ENCODE measurements at regions not wholly inside any gene's neighbourhood (a gene's known extent, or its start where the extent isn't known, plus 50 kb on each side); places are given as distances from the start of the nearest gene placed in this dataset.
"Not testable (repeated sequence)": the region's sequence is repeated elsewhere in the genome, so short reads cannot be mapped to it uniquely, and the experiment has no call there.

- not testable (repeated sequence) for H3K4me3 Mint-ChIP-seq; H3K27me3 Mint-ChIP-seq; H3K4me1 Mint-ChIP-seq (ENCODE audit: low read depth); H3K36me3 Mint-ChIP-seq (ENCODE audit: low read depth); H3K9me3 Mint-ChIP-seq; DNase-seq; H3K27ac Mint-ChIP-seq
Observed at GRCh38 chr13:18822655-18823639, 358.7 kb downstream of the TUBA3C start.

- not testable (repeated sequence) for H3K27me3 Mint-ChIP-seq; DNase-seq; H3K4me1 Mint-ChIP-seq (ENCODE audit: low read depth); H3K9me3 Mint-ChIP-seq; H3K4me3 Mint-ChIP-seq; H3K36me3 Mint-ChIP-seq (ENCODE audit: low read depth); H3K27ac Mint-ChIP-seq
Observed at GRCh38 chr13:18773988-18774387, 407.6 kb downstream of the TUBA3C start.

- H3K27me3 Mint-ChIP-seq; H3K27ac Mint-ChIP-seq; H3K36me3 Mint-ChIP-seq (ENCODE audit: low read depth); H3K4me3 Mint-ChIP-seq; H3K4me1 Mint-ChIP-seq (ENCODE audit: low read depth); DNase-seq; H3K9me3 Mint-ChIP-seq: not testable (repeated sequence)
Observed at GRCh38 chr13:18741696-18742095, 439.9 kb downstream of the TUBA3C start.

GRCh38 chr13:18739310-18739709, 442.3 kb downstream of the TUBA3C start:
- Mint-ChIP-seq H3K27ac (no peak overlapping the region), H3K36me3 (ENCODE audit: low read depth) (no peaks in the 10 kb centered on the region), H3K4me3 (no peak overlapping the region), H3K9me3 (peaks cover 2% of the 10 kb centered on the region), H3K27me3 (peaks cover 3% of the 10 kb centered on the region), H3K4me1 (ENCODE audit: low read depth) (no peaks in the 10 kb centered on the region)
- no peak for DNase-seq

- not testable (repeated sequence) for H3K9me3 Mint-ChIP-seq; H3K4me1 Mint-ChIP-seq (ENCODE audit: low read depth); H3K27ac Mint-ChIP-seq; DNase-seq; H3K36me3 Mint-ChIP-seq (ENCODE audit: low read depth); H3K27me3 Mint-ChIP-seq; H3K4me3 Mint-ChIP-seq
Observed at GRCh38 chr13:18738086-18738485, 443.5 kb downstream of the TUBA3C start.

GRCh38 chr13:18727138-18727537, 454.5 kb downstream of the TUBA3C start:
- H3K4me1 Mint-ChIP-seq (ENCODE audit: low read depth); H3K9me3 Mint-ChIP-seq; DNase-seq; H3K27me3 Mint-ChIP-seq; H3K4me3 Mint-ChIP-seq; H3K27ac Mint-ChIP-seq; H3K36me3 Mint-ChIP-seq (ENCODE audit: low read depth): not testable (repeated sequence)

GRCh38 chr13:18726524-18726923, 455.1 kb downstream of the TUBA3C start:
- H3K9me3 Mint-ChIP-seq; H3K4me3 Mint-ChIP-seq; DNase-seq; H3K4me1 Mint-ChIP-seq (ENCODE audit: low read depth); H3K27ac Mint-ChIP-seq; H3K27me3 Mint-ChIP-seq; H3K36me3 Mint-ChIP-seq (ENCODE audit: low read depth): not testable (repeated sequence)

- H3K9me3 Mint-ChIP-seq, H3K27ac Mint-ChIP-seq: not testable (repeated sequence)
Observed at GRCh38 chr13:18725242-18725822, 456.3 kb downstream of the TUBA3C start.

GRCh38 chr13:18714889-18715288, 466.7 kb downstream of the TUBA3C start:
- Mint-ChIP-seq H3K4me1 (ENCODE audit: low read depth) (no peaks in the 10 kb centered on the region), H3K4me3 (no peak overlapping the region), H3K27me3 (no peaks in the 10 kb centered on the region), H3K36me3 (ENCODE audit: low read depth) (no peaks in the 10 kb centered on the region), H3K9me3 (no peaks in the 10 kb centered on the region), H3K27ac (no peak overlapping the region)
- no peak for DNase-seq

More at GRCh38 chr13:18725242-18725822, 456.3 kb downstream of the TUBA3C start:
- not testable (repeated sequence) for H3K4me1 Mint-ChIP-seq (ENCODE audit: low read depth); H3K36me3 Mint-ChIP-seq (ENCODE audit: low read depth); H3K27me3 Mint-ChIP-seq; H3K4me3 Mint-ChIP-seq; DNase-seq

- not testable (repeated sequence) for H3K36me3 Mint-ChIP-seq (ENCODE audit: low read depth); H3K4me1 Mint-ChIP-seq (ENCODE audit: low read depth); H3K27ac Mint-ChIP-seq; H3K9me3 Mint-ChIP-seq; H3K27me3 Mint-ChIP-seq; DNase-seq; H3K4me3 Mint-ChIP-seq
Observed at GRCh38 chr13:18710673-18711072, 471.0 kb downstream of the TUBA3C start.

- not testable (repeated sequence) for H3K4me3 Mint-ChIP-seq; H3K27ac Mint-ChIP-seq; H3K9me3 Mint-ChIP-seq; H3K4me1 Mint-ChIP-seq (ENCODE audit: low read depth); H3K36me3 Mint-ChIP-seq (ENCODE audit: low read depth); H3K27me3 Mint-ChIP-seq; DNase-seq
Observed at GRCh38 chr13:18706538-18706937, 475.1 kb downstream of the TUBA3C start.

- not testable (repeated sequence) for H3K36me3 Mint-ChIP-seq (ENCODE audit: low read depth); H3K27me3 Mint-ChIP-seq; H3K9me3 Mint-ChIP-seq; H3K27ac Mint-ChIP-seq; H3K4me3 Mint-ChIP-seq; DNase-seq; H3K4me1 Mint-ChIP-seq (ENCODE audit: low read depth)
Observed at GRCh38 chr13:18702464-18703247, 479.0 kb downstream of the TUBA3C start.

- H3K4me1 Mint-ChIP-seq (ENCODE audit: low read depth); H3K4me3 Mint-ChIP-seq; H3K27ac Mint-ChIP-seq; H3K27me3 Mint-ChIP-seq; H3K36me3 Mint-ChIP-seq (ENCODE audit: low read depth); H3K9me3 Mint-ChIP-seq; DNase-seq: not testable (repeated sequence)
Observed at GRCh38 chr13:18698332-18698731, 483.3 kb downstream of the TUBA3C start.

- not testable (repeated sequence) for H3K27me3 Mint-ChIP-seq
Observed at GRCh38 chr13:18697851-18698250, 483.8 kb downstream of the TUBA3C start.

GRCh38 chr13:18697221-18697620, 484.4 kb downstream of the TUBA3C start:
- not testable (repeated sequence) for H3K9me3 Mint-ChIP-seq; DNase-seq; H3K36me3 Mint-ChIP-seq (ENCODE audit: low read depth); H3K27ac Mint-ChIP-seq; H3K27me3 Mint-ChIP-seq; H3K4me1 Mint-ChIP-seq (ENCODE audit: low read depth); H3K4me3 Mint-ChIP-seq

More at GRCh38 chr13:18697851-18698250, 483.8 kb downstream of the TUBA3C start:
- not testable (repeated sequence) for H3K4me3 Mint-ChIP-seq; H3K36me3 Mint-ChIP-seq (ENCODE audit: low read depth); DNase-seq; H3K27ac Mint-ChIP-seq; H3K9me3 Mint-ChIP-seq; H3K4me1 Mint-ChIP-seq (ENCODE audit: low read depth)

All from activated T-cell treated with anti-CD3 and anti-CD28 coated beads, Interleukin-2, amount 50 U/mL, for 24 hours (primary cell).